ENCODE measurements at regions not wholly inside any gene's neighbourhood (a gene's known extent, or its start where the extent isn't known, plus 50 kb on each side); places are given as distances from the start of the nearest gene placed in this dataset.

DNA sequence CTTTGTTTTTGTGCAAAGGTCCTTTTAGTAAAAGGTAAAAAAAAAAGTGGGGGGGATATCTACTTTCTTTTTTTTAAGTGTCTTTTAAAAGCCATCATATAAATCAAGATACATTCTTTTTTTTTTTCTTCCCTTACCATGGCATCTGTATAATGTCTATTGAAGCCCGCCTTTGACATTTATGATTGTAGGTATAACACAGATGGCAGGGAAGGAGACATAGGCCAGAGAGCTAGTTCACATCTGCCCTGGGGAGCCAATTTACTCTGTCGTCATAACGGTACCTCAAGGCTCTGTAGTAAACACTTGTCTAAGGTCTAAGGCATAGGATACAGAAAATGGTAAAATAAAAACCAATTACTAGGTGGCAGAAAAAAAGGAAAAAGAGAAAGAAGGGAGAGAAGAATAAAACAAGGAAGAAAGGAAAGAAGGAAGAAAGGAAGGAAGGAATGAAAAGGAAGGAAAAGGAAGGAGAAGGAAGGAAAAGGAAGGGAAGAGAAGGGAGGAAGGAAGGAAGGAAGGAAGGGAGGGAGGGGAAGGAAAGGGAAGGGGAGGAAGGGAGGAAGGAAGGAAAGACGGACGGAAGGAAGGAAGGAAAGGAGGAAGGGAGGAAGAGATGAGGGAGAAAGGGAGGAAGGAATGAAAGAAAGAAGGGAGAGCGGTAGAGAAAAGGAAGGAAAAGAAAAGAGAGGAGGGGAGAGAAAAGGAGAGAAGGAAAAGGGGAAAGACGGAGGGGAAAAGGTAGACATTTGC is 343.5 kb downstream of the RBM43 start:
- Histone ChIP-seq H3K27ac (ENCODE audit: extremely low read depth, low read depth, low read length) (no peak overlapping the region), H3K4me1 (ENCODE audit: control insufficient read depth, insufficient read depth, low read length) (no peaks in the 10 kb centered on the region), H3K4me3 (ENCODE audit: low read depth, low read length) (no peak overlapping the region), H3K9me3 (ENCODE audit: control insufficient read depth, insufficient read depth, low read depth, low read length) (no peaks in the 10 kb centered on the region), H3K36me3 (ENCODE audit: control insufficient read depth in 2 of 2, insufficient read depth in 1 of 2, low read length in 2 of 2) (no peaks in the 10 kb centered on the region)
- TF ChIP-seq GLI2 (tag by site-specific recombination; IDR thresholded peaks at IDR 0.05; ENCODE audit: borderline replicate concordance, low read depth) (no peak), ZNF366 (tag by site-specific recombination; conservative IDR thresholded peaks at IDR 0.05) (peak; percentile 88)
- POLR2A ChIA-PET, result no interaction called here
- CTCF ChIA-PET, result no interaction called here

DNA sequence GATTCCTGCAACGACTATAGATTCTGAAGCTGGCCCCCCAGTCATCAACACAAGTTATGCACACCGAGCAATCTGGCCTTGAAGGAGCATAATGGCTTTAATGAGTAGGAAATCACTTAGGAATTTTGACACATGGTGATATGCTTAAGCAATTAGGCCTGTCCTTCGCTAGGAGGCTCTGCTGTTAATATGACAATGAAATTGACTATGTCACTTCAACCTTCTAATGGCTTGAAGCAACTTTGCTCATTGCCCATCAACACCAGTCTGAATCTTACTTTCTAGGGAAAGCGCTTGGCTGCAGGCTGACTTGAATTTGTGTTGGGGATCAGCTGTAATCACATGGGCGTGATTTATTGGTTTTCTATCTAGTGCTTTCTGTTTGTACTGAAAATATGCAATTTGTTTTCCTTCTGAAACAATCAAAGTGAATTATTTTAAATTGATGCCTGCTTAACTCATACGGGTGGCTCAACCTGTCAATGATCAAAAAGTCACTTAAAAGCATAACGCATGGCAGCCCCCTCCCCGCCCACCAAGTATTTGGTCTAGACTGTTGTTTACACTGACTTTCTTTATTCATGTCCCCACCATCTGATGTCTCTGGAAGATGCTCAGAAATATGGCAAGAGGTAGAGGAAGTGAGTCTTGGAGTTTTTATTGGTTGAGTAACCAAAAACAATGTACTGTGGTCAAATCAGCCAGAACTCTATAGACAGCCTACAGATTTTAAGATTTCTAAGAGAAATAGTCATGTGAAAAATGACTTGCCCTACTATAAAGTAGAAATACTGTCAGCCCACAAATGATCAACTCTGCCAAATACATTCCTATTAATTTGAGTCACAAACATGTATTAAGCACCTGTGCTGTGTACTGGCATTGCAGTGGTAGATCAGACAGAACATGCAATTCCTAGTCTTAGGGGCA is 344.9 kb downstream of the RBM43 start:
- no peak overlapping the region for H3K4me3 ChIP-seq (ENCODE audit: low read depth, low read length)
- TF ChIP-seq ZNF248 (tag by site-specific recombination; IDR thresholded peaks at IDR 0.05) (no peak), ZNF660 (tag by site-specific recombination; IDR thresholded peaks at IDR 0.05) (no peak), ZNF529 (tag by site-specific recombination; IDR thresholded peaks at IDR 0.05; ENCODE audit: insufficient replicate concordance) (no peak), TRIM28 (IDR thresholded peaks at IDR 0.05; ENCODE audit: borderline replicate concordance, low read length) (no peak), ZNF148 (tag by site-specific recombination; IDR thresholded peaks at IDR 0.05; ENCODE audit: borderline replicate concordance) (no peak), ZNF560 (tag by site-specific recombination; IDR thresholded peaks at IDR 0.05; ENCODE audit: borderline replicate concordance) (no peak), OSR2 (tag by site-specific recombination; IDR thresholded peaks at IDR 0.05) (no peak), ZNF138 (tag by site-specific recombination; IDR thresholded peaks at IDR 0.05; ENCODE audit: borderline replicate concordance) (no peak), ZNF362 (tag by site-specific recombination; IDR thresholded peaks at IDR 0.05) (no peak), ZNF202 (tag by site-specific recombination; IDR thresholded peaks at IDR 0.05; ENCODE audit: borderline replicate concordance) (no peak), ZNF18 (tag by site-specific recombination; IDR thresholded peaks at IDR 0.05) (no peak), ZBTB1 (tag by site-specific recombination; IDR thresholded peaks at IDR 0.05) (no peak), MYNN (tag by site-specific recombination; IDR thresholded peaks at IDR 0.05; ENCODE audit: borderline replicate concordance) (no peak), ZNF433 (tag by site-specific recombination; IDR thresholded peaks at IDR 0.05; ENCODE audit: low read depth) (no peak), ZNF175 (tag by site-specific recombination; IDR thresholded peaks at IDR 0.05) (no peak)
- POLR2A ChIA-PET, result no interaction called here
- no peaks in the 10 kb centered on the region for H3K36me3 ChIP-seq (ENCODE audit: control insufficient read depth in 2 of 2, insufficient read depth in 1 of 2, low read length in 2 of 2)
- no peaks in the 10 kb centered on the region for H3K4me1 ChIP-seq (ENCODE audit: control insufficient read depth, insufficient read depth, low read length)
- CTCF ChIA-PET, result interaction anchor here (0.6 kb wide), 1 partner anchor 14 kb away, joined by 3 read pairs; no protein-coding TSS in a partner anchor
- H3K27ac ChIP-seq (ENCODE audit: extremely low read depth, low read depth, low read length), result no peak overlapping the region
- no peaks in the 10 kb centered on the region for H3K9me3 ChIP-seq (ENCODE audit: control insufficient read depth, insufficient read depth, low read depth, low read length)

Data from HEK293 (cell line).